HG02852 (cell line): ENCODE measurements at regions not wholly inside any gene's neighbourhood (a gene's known extent, or its start where the extent isn't known, plus 50 kb on each side); places are given as distances from the start of the nearest gene placed in this dataset.
"Not testable (repeated sequence)": the region's sequence is repeated elsewhere in the genome, so short reads cannot be mapped to it uniquely, and the experiment has no call there.

ENCODE experiments used
- ATAC-seq: cut with Tn5 transposase; IDR thresholded peaks from one replicate; pipeline ENCODE4 v1.9.1; 2021; ENCODE audit warnings: mild to moderate bottlenecking, moderate library complexity; ENCODE audit not compliant: unreplicated experiment

- peak; percentile 22 for ATAC-seq
Measured at GRCh38 chr9:22170556-22170955, 161.5 kb upstream of the CDKN2B start.

GRCh38 chr9:22170990-22171670 lies 162.0 kb upstream of the CDKN2B start:
- peak; percentile 70 for ATAC-seq

GRCh38 chr9:22171691-22172090 lies 162.6 kb upstream of the CDKN2B start:
- no peak for ATAC-seq

GRCh38 chr9:22173908-22174307 lies 164.8 kb upstream of the CDKN2B start:
- no peak for ATAC-seq

GRCh38 chr9:22175972-22176545 lies 167.0 kb upstream of the CDKN2B start:
- ATAC-seq: peak; percentile 67

- ATAC-seq: not testable (repeated sequence)
Measured at GRCh38 chr9:22181021-22181420, 171.9 kb upstream of the CDKN2B start.

- ATAC-seq: no peak
Measured at GRCh38 chr9:22189471-22189870, 180.4 kb upstream of the CDKN2B start.

GRCh38 chr9:22197000-22197399 lies 187.9 kb upstream of the CDKN2B start:
- ATAC-seq: peak; percentile 92

- no peak for ATAC-seq
Measured at GRCh38 chr9:22198681-22199080, 189.6 kb upstream of the CDKN2B start.

- no peak for ATAC-seq
Measured at GRCh38 chr9:22201256-22201655, 192.2 kb upstream of the CDKN2B start.

- no peak for ATAC-seq
Measured at GRCh38 chr9:22203371-22204138, 194.4 kb upstream of the CDKN2B start.

GRCh38 chr9:22204240-22204639 lies 195.1 kb upstream of the CDKN2B start:
- no peak for ATAC-seq

- no peak for ATAC-seq
Measured at GRCh38 chr9:22206833-22207232, 197.7 kb upstream of the CDKN2B start.

- ATAC-seq: peak; percentile 48
Measured at GRCh38 chr9:22208846-22209585, 199.9 kb upstream of the CDKN2B start.

GRCh38 chr9:22210262-22210661 lies 201.2 kb upstream of the CDKN2B start:
- ATAC-seq: no peak

GRCh38 chr9:22210936-22211335 lies 201.8 kb upstream of the CDKN2B start:
- ATAC-seq: no peak

GRCh38 chr9:22211588-22212360 lies 202.7 kb upstream of the CDKN2B start:
- no peak for ATAC-seq

- ATAC-seq: no peak
Measured at GRCh38 chr9:22214021-22214420, 204.9 kb upstream of the CDKN2B start.

GRCh38 chr9:22214497-22215031 lies 205.5 kb upstream of the CDKN2B start:
- no peak for ATAC-seq

GRCh38 chr9:22215521-22215920 lies 206.4 kb upstream of the CDKN2B start:
- ATAC-seq: no peak
